Endothelial cell of umbilical vein (primary cell): ENCODE measurements at regions not wholly inside any gene's neighbourhood (a gene's known extent, or its start where the extent isn't known, plus 50 kb on each side); places are given as distances from the start of the nearest gene placed in this dataset.

ENCODE experiments used
- BruUV-seq: library from RNA; stranded (reverse); fragments of 400-500 nt; replicated peaks from 2 replicates; lab custom pipeline; 2021; lab: Mats Ljungman, UMichigan
- CTCF ChIA-PET: fragments of 300-600, 350-600 bp; sonication (Branson Sonifier 250); formaldehyde crosslinking; loops from one replicate; lab custom pipeline; 2021; ENCODE audit warnings: antibody characterized with exemption, inconsistent platforms; lab: Charles Lee
- POLR2A ChIA-PET: fragments of 300-600, 350-600 bp; sonication (Branson Sonifier 250); formaldehyde crosslinking; loops from one replicate; lab custom pipeline; 2021; ENCODE audit warnings: antibody characterized with exemption, inconsistent platforms; lab: Charles Lee
- DNase-seq: peaks from one replicate; pipeline ENCODE4 v3.0.0-alpha.2; 2011; ENCODE audit warnings: low read depth, low spot score
- FAIRE-seq: peaks from 2 replicates; lab custom pipeline; 2011; peaks lifted over from hg19 to GRCh38; lab: Jason Lieb, UNC
- H2AFZ ChIP-seq: 2 replicates; pipeline ENCODE4 v1.6.0; 2012; ENCODE audit warnings: low read depth, low read length, control low read depth, inconsistent platforms
- H3K27ac ChIP-seq: 2 replicates; pipeline ENCODE4 v1.5.1; 2011; ENCODE audit warnings: low read depth, mild to moderate bottlenecking, control low read depth, low read length, moderate library complexity; ENCODE audit not compliant: insufficient read depth
- H3K27me3 ChIP-seq, 2 experiments: 2 replicates each; pipeline versions ENCODE4 v1.6.0 to v1.6.1; 2011; ENCODE audit warnings: low read length in 2 of 2, mixed read lengths in 1 of 2; ENCODE audit not compliant: control insufficient read depth in 2 of 2, insufficient read depth in 2 of 2
- H3K36me3 ChIP-seq, 2 experiments: 2 replicates in 1 of 2; 3 replicates in 1 of 2; pipeline ENCODE4 v1.5.1; 2011; ENCODE audit warnings: low read length in 2 of 2, mild to moderate bottlenecking in 1 of 2, moderate library complexity in 1 of 2; ENCODE audit not compliant: control insufficient read depth in 2 of 2, insufficient read depth in 2 of 2; ENCODE audit errors: extremely low read depth in 1 of 2
- H3K4me1 ChIP-seq: 3 replicates; pipeline ENCODE4 v1.5.1; 2011; ENCODE audit warnings: mild to moderate bottlenecking, low read length; ENCODE audit not compliant: control insufficient read depth, insufficient read depth; ENCODE audit errors: extremely low read depth
- H3K4me2 ChIP-seq: 2 replicates; pipeline ENCODE4 v1.6.1; 2011; ENCODE audit warnings: low read length, control low read depth, mixed read lengths; ENCODE audit not compliant: insufficient read depth
- H3K4me3 ChIP-seq, 3 experiments: fragments of 200-600 bp in 1 of 3; sonication (generic), shearing (Covaris generic) in 1 of 3; replicated peaks in 1 of 3; 2 replicates each; pipeline ENCODE4 v1.5.1; 2011 to 2016; ENCODE audit warnings: control low read depth in 3 of 3, low read length in 3 of 3, mild to moderate bottlenecking in 2 of 3, inconsistent platforms in 1 of 3, low read depth in 1 of 3, moderate library complexity in 1 of 3; ENCODE audit not compliant: insufficient read depth in 1 of 3
- H3K79me2 ChIP-seq: 2 replicates; pipeline ENCODE4 v1.6.0; 2012; ENCODE audit warnings: low read length, inconsistent platforms; ENCODE audit not compliant: control insufficient read depth, insufficient read depth
- H3K9ac ChIP-seq: replicated peaks from 2 replicates; pipeline ENCODE3; 2011; ENCODE audit warnings: low read length, control low read depth; ENCODE audit not compliant: insufficient read depth; ENCODE audit errors: extremely low read depth
- H3K9me1 ChIP-seq: replicated peaks from 3 replicates; pipeline ENCODE4 v1.6.0; 2011; ENCODE audit warnings: mild to moderate bottlenecking, low read length; ENCODE audit not compliant: control insufficient read depth, insufficient read depth; ENCODE audit errors: extremely low read depth
- H3K9me3 ChIP-seq: replicated peaks from 2 replicates; pipeline ENCODE4 v1.5.1; 2012; ENCODE audit warnings: low read length, inconsistent platforms; ENCODE audit not compliant: control insufficient read depth, insufficient read depth
- H4K20me1 ChIP-seq: replicated peaks from 2 replicates; pipeline ENCODE3; 2011; ENCODE audit warnings: mild to moderate bottlenecking, low read length; ENCODE audit not compliant: control insufficient read depth, insufficient read depth; ENCODE audit errors: extremely low read depth
- CTCF ChIP-seq, 2 donors: IDR thresholded peaks; 1 replicate in 1 of 2; 2 replicates in 1 of 2; pipeline ENCODE4 v1.5.1; 2011; ENCODE audit warnings: low read length in 2 of 2, mild to moderate bottlenecking in 2 of 2, moderate library complexity in 2 of 2, control low read depth in 1 of 2, inconsistent platforms in 1 of 2, low read depth in 1 of 2; ENCODE audit not compliant: insufficient read depth in 1 of 2; ENCODE audit errors: extremely low read depth in 1 of 2
- EZH2 ChIP-seq: IDR thresholded peaks from 2 replicates; pipeline ENCODE4 v1.6.1; 2012; ENCODE audit warnings: borderline replicate concordance, low read depth, mild to moderate bottlenecking, moderate library complexity, low read length, inconsistent platforms; ENCODE audit not compliant: severe bottlenecking
- GATA2 ChIP-seq: IDR thresholded peaks from 2 replicates; pipeline ENCODE4 v1.7.0; 2011; ENCODE audit warnings: low read depth, mild to moderate bottlenecking, moderate library complexity, mixed read lengths, low read length; ENCODE audit not compliant: insufficient read length, insufficient read depth
- JUN ChIP-seq: IDR thresholded peaks from 2 replicates; pipeline ENCODE4 v1.6.1; 2011; ENCODE audit warnings: borderline replicate concordance, low read depth; ENCODE audit not compliant: insufficient read length, insufficient read depth
- POLR2A ChIP-seq: IDR thresholded peaks from 2 replicates; pipeline ENCODE4 v1.6.1; 2012; ENCODE audit warnings: low read depth, mild to moderate bottlenecking, control low read depth, low read length
- dilution Hi-C: fragments of 300-500 bp; cut with MboI; formaldehyde crosslinking; loops from one replicate; pipeline ENCODE4 v1.15.0; 2019; ENCODE audit warnings: low sequenced_read_pairs; ENCODE audit not compliant: extremely low pct_ligation_motif_present
- intact Hi-C: fragments of 100-400 bp; cut with micrococcal nuclease; formaldehyde crosslinking; loops from one replicate; pipeline ENCODE4 v1.10.0; 2022
- TF ChIP-seq, protein P1 (sequence below): IDR thresholded peaks from 2 replicates; pipeline ENCODE4 v1.6.1; 2011; ENCODE audit not compliant: insufficient read depth, insufficient read length

DNA sequence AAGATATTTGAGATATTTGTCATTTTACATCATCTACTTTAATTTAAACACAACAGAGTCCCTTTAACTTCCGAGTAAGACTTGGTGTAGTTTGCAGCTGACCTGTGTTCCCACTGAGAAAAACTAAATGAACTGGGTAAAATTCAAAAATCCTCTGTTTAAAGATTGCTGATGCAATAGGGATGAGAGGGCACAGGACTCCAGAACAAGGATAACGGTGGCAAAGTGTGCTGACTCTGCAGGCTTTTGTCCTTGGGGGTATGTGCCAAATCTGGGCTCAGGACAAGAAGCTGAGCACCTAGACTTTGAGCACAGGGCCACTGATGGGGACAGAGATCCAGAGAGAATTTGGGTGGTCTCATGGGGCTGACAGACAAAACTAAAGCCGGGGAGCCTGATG lies 156.8 kb downstream of the CCDC71L start:
- Histone ChIP-seq H3K9me1 (no peaks in the 10 kb centered on the region), H3K4me3 (no peak overlapping the region), H3K9ac (no peak overlapping the region), H3K4me1 (no peaks in the 10 kb centered on the region), H4K20me1 (no peaks in the 10 kb centered on the region), H3K79me2 (no peaks in the 10 kb centered on the region), H2AFZ (no peak overlapping the region), H3K9me3 (no peaks in the 10 kb centered on the region), H3K4me2 (no peak overlapping the region), H3K27me3 (no peaks in the 10 kb centered on the region), H3K36me3 (no peaks in the 10 kb centered on the region), H3K27ac (no peak overlapping the region)
- FAIRE-seq (no peak), DNase-seq (no peak)
- ChIA-PET POLR2A (no interaction called here), CTCF (interaction anchor here (1.3 kb wide), 1 partner anchor 11 kb away, joined by 3 read pairs; no protein-coding TSS in a partner anchor)
- TF ChIP-seq, protein P1, sequence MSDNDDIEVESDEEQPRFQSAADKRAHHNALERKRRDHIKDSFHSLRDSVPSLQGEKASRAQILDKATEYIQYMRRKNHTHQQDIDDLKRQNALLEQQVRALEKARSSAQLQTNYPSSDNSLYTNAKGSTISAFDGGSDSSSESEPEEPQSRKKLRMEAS = no peak
- no peak for TF ChIP-seq GATA2
- no peak for TF ChIP-seq JUN
- TF ChIP-seq EZH2 = no peak
- TF ChIP-seq CTCF (IDR thresholded peaks at IDR 0.05; ENCODE audit: extremely low read depth in 1 of 2, insufficient read depth in 1 of 2, low read depth in 1 of 2, low read length in 2 of 2) = no peak
- TF ChIP-seq POLR2A = no peak
- BruUV-seq = no TSS peak
- dilution Hi-C loops = no loop called here
- intact Hi-C loops = no loop called here

GRCh38 chr7:106503626-106504025 lies 157.3 kb downstream of the CCDC71L start:
- no peak overlapping the region for H3K9ac ChIP-seq
- ChIA-PET CTCF (interaction anchor here (1.3 kb wide), 1 partner anchor 11 kb away, joined by 3 read pairs; no protein-coding TSS in a partner anchor), POLR2A (no interaction called here)
- DNase-seq = no peak
- H3K4me2 ChIP-seq = no peak overlapping the region
- H3K27ac ChIP-seq = no peak overlapping the region
- intact Hi-C loops (no loop called here), dilution Hi-C loops (no loop called here)
- H3K27me3 ChIP-seq = no peaks in the 10 kb centered on the region
- H4K20me1 ChIP-seq = no peaks in the 10 kb centered on the region
- no TSS peak for BruUV-seq
- FAIRE-seq = no peak
- TF ChIP-seq EZH2 = no peak
- no peaks in the 10 kb centered on the region for H3K79me2 ChIP-seq
- no peaks in the 10 kb centered on the region for H3K36me3 ChIP-seq
- H3K9me1 ChIP-seq = no peaks in the 10 kb centered on the region
- H3K4me1 ChIP-seq = no peaks in the 10 kb centered on the region
- no peak overlapping the region for H3K4me3 ChIP-seq
- H3K9me3 ChIP-seq = no peaks in the 10 kb centered on the region
- no peak overlapping the region for H2AFZ ChIP-seq
